ENCODE measurements at regions not wholly inside any gene's neighbourhood (a gene's known extent, or its start where the extent isn't known, plus 50 kb on each side); places are given as distances from the start of the nearest gene placed in this dataset.

GRCh38 chr13:40386586-40386985 lies 279.9 kb downstream of the FOXO1 start (continued):
- no peak for TF ChIP-seq ARID3B (CRISPR knock-in tag; IDR thresholded peaks at IDR 0.05; ENCODE audit: borderline replicate concordance)
- no peak for TF ChIP-seq SNRNP70 (optimal IDR thresholded peaks at IDR 0.05; ENCODE audit: low read depth, low read length)
- TF ChIP-seq ZNF12 (CRISPR knock-in tag; IDR thresholded peaks at IDR 0.05) = no peak
- no peak for TF ChIP-seq ZNF354B (CRISPR knock-in tag; IDR thresholded peaks at IDR 0.05)
- no peak for TF ChIP-seq COPS2 (conservative IDR thresholded peaks at IDR 0.05)
- TF ChIP-seq, protein P1, sequence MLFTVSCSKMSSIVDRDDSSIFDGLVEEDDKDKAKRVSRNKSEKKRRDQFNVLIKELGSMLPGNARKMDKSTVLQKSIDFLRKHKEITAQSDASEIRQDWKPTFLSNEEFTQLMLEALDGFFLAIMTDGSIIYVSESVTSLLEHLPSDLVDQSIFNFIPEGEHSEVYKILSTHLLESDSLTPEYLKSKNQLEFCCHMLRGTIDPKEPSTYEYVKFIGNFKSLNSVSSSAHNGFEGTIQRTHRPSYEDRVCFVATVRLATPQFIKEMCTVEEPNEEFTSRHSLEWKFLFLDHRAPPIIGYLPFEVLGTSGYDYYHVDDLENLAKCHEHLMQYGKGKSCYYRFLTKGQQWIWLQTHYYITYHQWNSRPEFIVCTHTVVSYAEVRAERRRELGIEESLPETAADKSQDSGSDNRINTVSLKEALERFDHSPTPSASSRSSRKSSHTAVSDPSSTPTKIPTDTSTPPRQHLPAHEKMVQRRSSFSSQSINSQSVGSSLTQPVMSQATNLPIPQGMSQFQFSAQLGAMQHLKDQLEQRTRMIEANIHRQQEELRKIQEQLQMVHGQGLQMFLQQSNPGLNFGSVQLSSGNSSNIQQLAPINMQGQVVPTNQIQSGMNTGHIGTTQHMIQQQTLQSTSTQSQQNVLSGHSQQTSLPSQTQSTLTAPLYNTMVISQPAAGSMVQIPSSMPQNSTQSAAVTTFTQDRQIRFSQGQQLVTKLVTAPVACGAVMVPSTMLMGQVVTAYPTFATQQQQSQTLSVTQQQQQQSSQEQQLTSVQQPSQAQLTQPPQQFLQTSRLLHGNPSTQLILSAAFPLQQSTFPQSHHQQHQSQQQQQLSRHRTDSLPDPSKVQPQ (CRISPR knock-in tag; IDR thresholded peaks at IDR 0.05; ENCODE audit: borderline replicate concordance) = no peak

- no peak overlapping the region for H2AFZ ChIP-seq (ENCODE audit: low read depth, low read length)
- no peaks in the 10 kb centered on the region for H3K9me3 ChIP-seq (replicated peaks; ENCODE audit: control insufficient read depth, insufficient read depth, low read depth, low read length)
- CTCF ChIA-PET (ENCODE audit: low intra/inter-chr PET ratio) = no interaction called here
- no peaks in the 10 kb centered on the region for H4K20me1 ChIP-seq (replicated peaks; ENCODE audit: control insufficient read depth, insufficient read depth, low read length)
- no TSS peak for BruUV-seq (replicated peaks)
- intact Hi-C loops (cut with micrococcal nuclease) (no loop called here), in situ Hi-C loops (cut with MboI) (no loop called here)
- FAIRE-seq (no peak), ATAC-seq (no peak), DNase-seq (ENCODE audit: extremely low read depth in 1 of 4, low spot score in 3 of 4) (no peak)
- H3K4me3 ChIP-seq = no peak overlapping the region
- no peaks in the 10 kb centered on the region for H3K9me1 ChIP-seq (ENCODE audit: control insufficient read depth, insufficient read depth, low read length)
- no peak overlapping the region for H3K27ac ChIP-seq (ENCODE audit: extremely low read depth, low read depth, low read length)
- no peaks in the 10 kb centered on the region for H3K36me3 ChIP-seq (ENCODE audit: control insufficient read depth, insufficient read depth, low read length)
- WGBS (ENCODE audit: insufficient coverage, low coverage, missing lambda C conversion rate) = 0% methylated on average over 6 of the region's 6 CpGs
- H3K4me2 ChIP-seq (ENCODE audit: insufficient read depth, low read length) = no peak overlapping the region
- H3K4me1 ChIP-seq (replicated peaks in 1 of 2; ENCODE audit: control insufficient read depth in 2 of 2, insufficient read depth in 2 of 2, low read length in 2 of 2) = no peaks in the 10 kb centered on the region
- POLR2A ChIA-PET = no interaction called here
- peaks cover 0 to 15% of the 10 kb centered on the region in 2 experiments; a peak in 2 of 5 replicates for H3K27me3 ChIP-seq (ENCODE audit: control insufficient read depth in 2 of 2, insufficient read depth in 2 of 2, low read length in 2 of 2)
- no peaks in the 10 kb centered on the region for H3K79me2 ChIP-seq (ENCODE audit: control insufficient read depth, insufficient read depth, low read length)
- no peak overlapping the region for H3K9ac ChIP-seq (ENCODE audit: insufficient read depth in 1 of 2, low read depth in 2 of 2, low read length in 2 of 2)
- TF ChIP-seq SETDB1 (IDR thresholded peaks at IDR 0.05; ENCODE audit: low read length) (no peak), CEBPB (tag; IDR thresholded peaks at IDR 0.05) (no peak), MECOM (CRISPR knock-in tag; IDR thresholded peaks at IDR 0.05) (no peak), ZNF274 (IDR thresholded peaks at IDR 0.05; ENCODE audit: borderline replicate concordance, low read depth, low read length) (no peak), KLF1 (tag; IDR thresholded peaks at IDR 0.05) (no peak), HDAC6 (IDR thresholded peaks at IDR 0.05; ENCODE audit: low read depth, low read length) (no peak), BCOR (IDR thresholded peaks at IDR 0.05) (no peak), PATZ1 (CRISPR knock-in tag; IDR thresholded peaks at IDR 0.05; ENCODE audit: borderline replicate concordance) (no peak), GATAD2B (IDR thresholded peaks at IDR 0.05; ENCODE audit: borderline replicate concordance) (no peak), EP400 (IDR thresholded peaks at IDR 0.05) (no peak)
- TF ChIP-seq, protein P2, sequence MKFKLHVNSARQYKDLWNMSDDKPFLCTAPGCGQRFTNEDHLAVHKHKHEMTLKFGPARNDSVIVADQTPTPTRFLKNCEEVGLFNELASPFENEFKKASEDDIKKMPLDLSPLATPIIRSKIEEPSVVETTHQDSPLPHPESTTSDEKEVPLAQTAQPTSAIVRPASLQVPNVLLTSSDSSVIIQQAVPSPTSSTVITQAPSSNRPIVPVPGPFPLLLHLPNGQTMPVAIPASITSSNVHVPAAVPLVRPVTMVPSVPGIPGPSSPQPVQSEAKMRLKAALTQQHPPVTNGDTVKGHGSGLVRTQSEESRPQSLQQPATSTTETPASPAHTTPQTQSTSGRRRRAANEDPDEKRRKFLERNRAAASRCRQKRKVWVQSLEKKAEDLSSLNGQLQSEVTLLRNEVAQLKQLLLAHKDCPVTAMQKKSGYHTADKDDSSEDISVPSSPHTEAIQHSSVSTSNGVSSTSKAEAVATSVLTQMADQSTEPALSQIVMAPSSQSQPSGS (CRISPR knock-in tag; IDR thresholded peaks at IDR 0.05) = no peak
Measured at GRCh38 chr13:40387775-40388174, 278.7 kb downstream of the FOXO1 start.
